Adrenal gland (tissue), 9 donors: ENCODE measurements at regions not wholly inside any gene's neighbourhood (a gene's known extent, or its start where the extent isn't known, plus 50 kb on each side); places are given as distances from the start of the nearest gene placed in this dataset.
A peak's percentile ranks its signal among the peaks of the same experiment; 100 is the strongest.

ENCODE experiments used
- DNase-seq, 7 donors: peaks; one replicate each; pipeline ENCODE4 v3.0.0-alpha.2; 2019 to 2020
- H3K27ac ChIP-seq, 5 donors: fragments of 200-600 bp; sonication (generic) in 4 of 5; 1 replicate in 3 of 5; 2 replicates in 2 of 5; pipeline versions ENCODE4 v1.5.1 to v1.8.0; 2016 to 2020; ENCODE audit warnings: mild to moderate bottlenecking in 1 of 5
- H3K27me3 ChIP-seq: fragments of 200-600 bp; 2 replicates; pipeline ENCODE4 v1.8.0; 2021
- H3K36me3 ChIP-seq, 2 donors: fragments of 200-600 bp; replicated peaks in 1 of 2; 1 replicate in 1 of 2; 2 replicates in 1 of 2; pipeline versions ENCODE4 v1.5.1 to v1.8.0; 2018 to 2022
- H3K4me1 ChIP-seq, 2 donors: fragments of 200-600 bp; replicated peaks in 1 of 2; 1 replicate in 1 of 2; 2 replicates in 1 of 2; pipeline versions ENCODE4 v1.5.1 to v1.8.0; 2018 to 2021
- H3K4me3 ChIP-seq, 4 donors: fragments of 200-600 bp; sonication (generic) in 3 of 4; one replicate each; pipeline ENCODE4 v1.5.1; 2016 to 2018
- H3K9me3 ChIP-seq, 3 donors: fragments of 200-600 bp; sonication (generic) in 1 of 3; replicated peaks in 1 of 3; 1 replicate in 2 of 3; 2 replicates in 1 of 3; pipeline versions ENCODE4 v1.5.1 to v1.8.0; 2016 to 2021
- POLR2A ChIP-seq, 2 donors: fragments of 450-650 bp; IDR thresholded peaks; one replicate each; pipeline ENCODE4 v1.6.1; 2017; ENCODE audit warnings: antibody characterized with exemption in 2 of 2, mild to moderate bottlenecking in 2 of 2, moderate library complexity in 1 of 2
- WGBS, 4 donors: extraction: QIAGEN DNeasy Blood & Tissue Kit in 2 of 4; methylation state at CpG; one replicate each; pipeline versions ENCODE4 v1.1.5 to v1.1.7; 2013 to 2017; 5-methylcytosine and 5-hydroxymethylcytosine counted together
- intact Hi-C, 2 donors: fragments of 100-400 bp; cut with DNase I; formaldehyde crosslinking; loops; one replicate each; pipeline versions ENCODE4 v1.14.1 to v1.15.0; 2022 to 2023
- TF ChIP-seq, protein P1 (sequence below), 6 experiments: fragments of 450-650 bp in 4 of 6; fragments of 200-600 bp in 2 of 6; sonication (generic) in 1 of 6; IDR thresholded peaks; 1 replicate in 5 of 6; 2 replicates in 1 of 6; pipeline versions ENCODE4 v1.5.1 to v1.8.0; 2016 to 2021; ENCODE audit warnings: antibody characterized with exemption in 6 of 6, mild to moderate bottlenecking in 2 of 6, moderate library complexity in 1 of 6
- donor health status: healthy with polysubstance abuse.
- donor health status: Bipolar disorder and iron deficiency.
- donor health status: DM: yes; HTN: yes; CAD: no.
- donor health status: DM: no; HTN: no; CAD: no.
- donor health status: DM: no; HTN: no; CAD: no.

DNA sequence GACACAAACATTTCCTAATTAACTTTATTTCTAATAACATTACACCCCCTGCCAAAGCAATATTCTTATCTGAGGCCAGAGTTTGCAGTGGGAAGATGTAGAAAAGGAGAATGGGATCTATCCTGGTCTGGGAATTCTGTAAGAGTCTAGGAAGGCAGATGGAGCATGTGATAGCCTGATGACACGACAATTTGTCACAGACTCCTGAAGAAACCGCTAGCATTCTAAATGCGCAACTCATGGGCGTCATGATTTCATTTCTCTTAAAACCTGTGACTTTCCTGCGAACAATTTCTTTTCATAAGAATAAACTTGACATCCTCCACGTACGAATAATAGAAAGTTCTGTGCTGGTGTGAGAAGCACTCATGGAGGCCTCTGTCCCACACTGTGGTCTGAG is 72.9 kb upstream of the ATP10A start:
- intact Hi-C loops = loop anchor here in 1 of 2 donors (10.0 kb wide), 1 partner anchor 171 kb away; no protein-coding TSS in a partner anchor
- Histone ChIP-seq H3K4me1 (peaks cover 3 to 4% of the 10 kb centered on the region in 2 donors), H3K27ac (no peak overlapping the region), H3K9me3 (no peaks in the 10 kb centered on the region), H3K36me3 (no peaks in the 10 kb centered on the region), H3K27me3 (no peaks in the 10 kb centered on the region), H3K4me3 (no peak overlapping the region)
- TF ChIP-seq POLR2A (IDR thresholded peaks at IDR 0.05) = no peak
- TF ChIP-seq, protein P1, sequence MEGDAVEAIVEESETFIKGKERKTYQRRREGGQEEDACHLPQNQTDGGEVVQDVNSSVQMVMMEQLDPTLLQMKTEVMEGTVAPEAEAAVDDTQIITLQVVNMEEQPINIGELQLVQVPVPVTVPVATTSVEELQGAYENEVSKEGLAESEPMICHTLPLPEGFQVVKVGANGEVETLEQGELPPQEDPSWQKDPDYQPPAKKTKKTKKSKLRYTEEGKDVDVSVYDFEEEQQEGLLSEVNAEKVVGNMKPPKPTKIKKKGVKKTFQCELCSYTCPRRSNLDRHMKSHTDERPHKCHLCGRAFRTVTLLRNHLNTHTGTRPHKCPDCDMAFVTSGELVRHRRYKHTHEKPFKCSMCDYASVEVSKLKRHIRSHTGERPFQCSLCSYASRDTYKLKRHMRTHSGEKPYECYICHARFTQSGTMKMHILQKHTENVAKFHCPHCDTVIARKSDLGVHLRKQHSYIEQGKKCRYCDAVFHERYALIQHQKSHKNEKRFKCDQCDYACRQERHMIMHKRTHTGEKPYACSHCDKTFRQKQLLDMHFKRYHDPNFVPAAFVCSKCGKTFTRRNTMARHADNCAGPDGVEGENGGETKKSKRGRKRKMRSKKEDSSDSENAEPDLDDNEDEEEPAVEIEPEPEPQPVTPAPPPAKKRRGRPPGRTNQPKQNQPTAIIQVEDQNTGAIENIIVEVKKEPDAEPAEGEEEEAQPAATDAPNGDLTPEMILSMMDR (IDR thresholded peaks at IDR 0.05) = no peak
- no peak for DNase-seq
- WGBS, 4 donors = 79 to 92% (median 89%) methylated on average over 7 of the region's 7 CpGs

DNA sequence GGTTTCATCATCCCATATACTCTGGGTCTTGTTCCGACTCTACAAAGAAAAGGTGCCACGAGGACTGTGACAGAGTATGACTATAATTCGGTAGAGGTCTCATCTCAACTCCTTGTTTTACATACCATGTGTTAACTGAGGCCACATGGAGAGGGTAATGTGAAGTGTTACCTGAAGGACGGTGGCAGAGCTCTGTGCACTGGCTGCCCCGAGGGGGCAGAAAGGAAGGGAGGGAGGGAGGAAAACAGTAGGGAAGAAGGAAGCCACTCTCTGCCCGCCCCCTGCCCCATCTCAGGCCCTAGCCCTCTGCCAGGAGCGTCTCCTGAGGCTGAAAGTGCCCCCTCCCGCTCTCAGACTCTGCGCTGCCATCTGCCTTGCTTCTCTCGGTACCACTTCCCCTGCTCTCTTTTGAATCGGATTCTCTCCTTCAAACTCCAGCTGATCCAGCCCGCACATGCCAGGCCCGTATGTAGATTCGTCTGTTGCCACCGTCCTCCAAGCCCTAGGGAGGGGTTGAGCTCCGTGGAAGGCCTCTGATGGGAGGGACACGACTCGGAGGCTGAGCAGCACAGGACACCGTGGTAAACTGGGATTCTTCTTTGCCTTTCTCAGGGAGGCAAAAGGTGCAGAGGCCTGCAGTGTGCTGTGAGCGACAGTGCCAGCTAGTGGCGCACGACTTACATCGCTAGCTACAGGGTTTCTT is 70.5 kb upstream of the ATP10A start:
- DNase-seq = peak; percentile 64 to 88 (median 77)
- Histone ChIP-seq H3K27ac (peak overlapping the region in 1 of 5 donors; percentile 65), H3K9me3 (no peaks in the 10 kb centered on the region), H3K4me3 (peak overlapping the region in 1 of 4 donors; percentile 46), H3K27me3 (no peaks in the 10 kb centered on the region), H3K36me3 (no peaks in the 10 kb centered on the region), H3K4me1 (peaks cover 3 to 4% of the 10 kb centered on the region in 2 donors)
- WGBS, 4 donors = 7 to 13% (median 11%) methylated on average over 21 to 23 of the region's 23 CpGs
- intact Hi-C loops = loop anchor here (5.0 to 10.0 kb wide), 2 partner anchors 169 to 241 kb away; no protein-coding TSS in a partner anchor
- TF ChIP-seq, protein P1 (IDR thresholded peaks at IDR 0.05) = peak; percentile 43 to 87 (median 74)
- TF ChIP-seq POLR2A (IDR thresholded peaks at IDR 0.05) = no peak

DNA sequence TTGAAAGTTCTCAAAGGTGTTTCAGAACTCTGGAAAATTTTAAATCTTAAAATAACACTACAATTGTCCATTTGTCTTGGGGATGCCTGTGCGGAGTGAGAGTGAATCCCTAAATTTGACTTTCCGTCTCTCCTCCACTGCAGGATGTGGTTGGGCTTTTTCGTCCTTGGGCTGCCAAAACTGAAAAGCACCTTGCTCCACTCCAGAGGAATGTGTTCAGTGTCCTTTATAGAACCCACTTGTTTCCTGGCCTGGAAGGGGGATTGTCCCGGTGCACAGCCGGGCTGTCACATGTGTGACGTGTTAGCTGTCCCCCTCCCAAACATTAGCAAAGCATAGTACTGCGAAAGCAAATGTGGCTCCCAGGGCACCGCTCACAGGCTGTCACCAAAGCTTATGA is 69.6 kb upstream of the ATP10A start:
- peak overlapping the region in 1 of 5 donors; percentile 65 for H3K27ac ChIP-seq
- 44 to 68% (median 51%) methylated on average over 6 to 8 of the region's 8 CpGs for WGBS, 4 donors
- TF ChIP-seq, protein P1 (IDR thresholded peaks at IDR 0.05) = no peak
- no peak for TF ChIP-seq POLR2A (IDR thresholded peaks at IDR 0.05)
- no peaks in the 10 kb centered on the region for H3K36me3 ChIP-seq
- H3K4me3 ChIP-seq = no peak overlapping the region
- H3K9me3 ChIP-seq = no peaks in the 10 kb centered on the region
- DNase-seq = peak in 2 of 7 donors; percentile 17
- H3K27me3 ChIP-seq = no peaks in the 10 kb centered on the region
- intact Hi-C loops = loop anchor here (5.0 to 10.0 kb wide), 2 partner anchors 168 to 240 kb away; no protein-coding TSS in a partner anchor
- H3K4me1 ChIP-seq = peaks cover 3 to 4% of the 10 kb centered on the region in 2 donors

DNA sequence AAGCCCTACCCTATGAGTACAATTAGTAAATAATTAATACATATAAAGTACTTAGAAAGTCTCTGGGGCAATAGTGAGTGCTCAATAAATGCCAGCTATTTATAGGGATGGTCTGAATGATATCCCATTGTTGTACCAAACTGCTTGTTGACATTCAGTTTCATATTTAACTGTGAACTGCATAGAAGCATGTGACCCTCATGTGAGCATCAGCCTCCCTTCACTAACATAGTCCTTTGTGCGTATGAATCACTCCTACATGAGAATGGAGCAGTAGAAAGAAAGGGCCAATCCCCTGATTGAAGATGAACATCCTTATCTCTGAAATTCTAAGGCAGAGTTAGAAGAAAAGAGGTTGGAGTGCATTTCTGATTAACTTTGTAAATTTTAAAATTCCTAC is 68.7 kb upstream of the ATP10A start:
- H3K27me3 ChIP-seq = no peaks in the 10 kb centered on the region
- WGBS, 4 donors = 65 to 94% (median 86%) methylated on average over 1 of the region's 1 CpG
- no peaks in the 10 kb centered on the region for H3K9me3 ChIP-seq
- H3K4me3 ChIP-seq = no peak overlapping the region
- H3K36me3 ChIP-seq = no peaks in the 10 kb centered on the region
- intact Hi-C loops = loop anchor here (5.0 to 10.0 kb wide), 2 partner anchors 167 to 240 kb away; no protein-coding TSS in a partner anchor
- no peak for DNase-seq
- peaks cover 3 to 4% of the 10 kb centered on the region in 2 donors for H3K4me1 ChIP-seq
- H3K27ac ChIP-seq = no peak overlapping the region
- TF ChIP-seq, protein P1 (IDR thresholded peaks at IDR 0.05) = no peak
- TF ChIP-seq POLR2A (IDR thresholded peaks at IDR 0.05) = no peak
